GM18867 (cell line): ENCODE measurements at regions not wholly inside any gene's neighbourhood (a gene's known extent, or its start where the extent isn't known, plus 50 kb on each side); places are given as distances from the start of the nearest gene placed in this dataset.

Source experiments
- ATAC-seq: cut with Tn5 transposase; IDR thresholded peaks from one replicate; pipeline ENCODE4 v1.9.1; 2021; ENCODE audit warnings: mild to moderate bottlenecking, moderate library complexity; ENCODE audit not compliant: unreplicated experiment

DNA sequence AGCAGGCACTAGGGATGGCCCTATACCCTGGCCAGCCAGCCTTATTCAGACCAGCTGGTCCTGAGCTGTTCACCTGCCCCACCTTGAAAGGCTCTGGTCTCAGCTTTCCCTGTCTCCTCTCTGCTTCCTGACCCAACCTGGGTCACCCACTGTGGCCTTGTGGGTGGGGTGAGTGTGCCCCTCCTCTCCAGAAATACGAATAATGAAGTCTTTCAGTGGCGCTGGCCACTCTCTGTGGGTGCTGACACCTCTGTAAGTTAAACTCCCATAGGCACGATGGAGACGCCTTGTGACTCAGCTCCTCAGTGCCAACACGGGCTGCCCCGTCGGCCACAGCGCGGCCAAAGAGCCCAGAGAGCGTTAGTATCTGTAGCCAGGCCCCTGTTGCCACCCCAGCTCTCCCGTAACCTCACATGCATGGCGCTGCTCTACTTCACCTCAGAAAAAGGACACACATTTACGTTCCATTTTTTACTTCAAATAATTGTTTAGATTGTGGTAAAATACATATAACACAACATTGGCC is 74.6 kb upstream of the SEPTIN5 start:
- no peak for ATAC-seq

- no peak for ATAC-seq
Observed at GRCh38 chr22:19640306-19640705, 74.0 kb upstream of the SEPTIN5 start.

DNA sequence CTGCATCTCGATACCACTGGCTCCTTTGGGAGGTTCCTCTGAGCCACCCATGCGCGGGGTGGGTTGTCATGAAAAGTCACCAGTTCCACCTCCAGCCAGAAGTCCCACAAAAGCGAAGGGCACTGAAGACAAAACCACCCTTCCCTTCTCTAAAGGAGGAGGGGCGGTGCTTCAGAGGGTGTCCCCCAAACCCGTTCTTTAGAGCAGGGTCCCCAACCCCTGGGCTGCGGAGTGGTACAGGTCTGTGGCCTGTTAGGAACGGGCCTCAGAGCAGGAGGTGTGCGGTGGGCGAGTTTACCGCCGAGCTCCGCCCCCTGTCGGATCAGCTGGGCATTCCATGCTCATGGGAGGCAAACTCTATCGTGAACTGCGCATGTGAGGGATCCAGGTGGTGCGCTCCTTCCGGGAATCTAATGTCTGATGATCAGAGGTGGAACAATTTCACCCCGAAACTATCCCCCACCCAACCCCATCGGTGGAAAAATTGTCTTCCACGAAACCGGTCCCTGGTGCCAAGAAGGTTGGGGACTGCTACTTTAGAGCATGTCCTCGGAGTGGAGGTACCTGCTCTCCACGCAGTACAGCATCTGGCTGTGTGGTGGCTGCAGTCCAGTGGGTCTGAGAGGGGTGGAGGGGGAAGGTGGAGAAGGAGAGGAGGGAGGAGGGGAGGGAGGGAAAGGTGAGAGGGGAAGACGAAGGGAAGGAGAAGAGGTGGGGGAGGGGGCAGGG is 72.9 kb upstream of the SEPTIN5 start:
- no peak for ATAC-seq

DNA sequence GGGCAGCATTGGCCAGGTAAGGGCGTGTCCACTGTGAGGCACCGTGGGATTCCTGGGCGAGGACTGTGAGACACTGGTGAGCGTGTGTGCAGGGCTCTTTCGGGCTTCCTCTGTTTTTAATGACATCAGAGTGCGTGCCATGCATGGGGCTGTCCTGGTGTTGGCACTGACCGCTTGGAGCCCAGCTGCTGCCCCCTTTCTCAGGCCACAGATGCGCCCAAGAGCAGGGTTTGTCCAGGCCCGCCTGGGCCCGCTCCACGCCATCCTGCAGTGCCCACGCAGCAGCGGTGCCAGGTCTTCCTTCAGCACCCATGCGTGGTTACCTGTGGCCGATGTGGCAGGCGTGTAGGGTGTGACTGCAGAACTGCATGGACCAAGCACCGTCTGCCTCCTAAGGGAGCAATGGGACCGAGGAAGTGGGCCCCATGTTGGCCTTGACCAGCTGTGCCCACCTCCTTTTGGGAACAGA is 72.3 kb upstream of the SEPTIN5 start:
- ATAC-seq: no peak

DNA sequence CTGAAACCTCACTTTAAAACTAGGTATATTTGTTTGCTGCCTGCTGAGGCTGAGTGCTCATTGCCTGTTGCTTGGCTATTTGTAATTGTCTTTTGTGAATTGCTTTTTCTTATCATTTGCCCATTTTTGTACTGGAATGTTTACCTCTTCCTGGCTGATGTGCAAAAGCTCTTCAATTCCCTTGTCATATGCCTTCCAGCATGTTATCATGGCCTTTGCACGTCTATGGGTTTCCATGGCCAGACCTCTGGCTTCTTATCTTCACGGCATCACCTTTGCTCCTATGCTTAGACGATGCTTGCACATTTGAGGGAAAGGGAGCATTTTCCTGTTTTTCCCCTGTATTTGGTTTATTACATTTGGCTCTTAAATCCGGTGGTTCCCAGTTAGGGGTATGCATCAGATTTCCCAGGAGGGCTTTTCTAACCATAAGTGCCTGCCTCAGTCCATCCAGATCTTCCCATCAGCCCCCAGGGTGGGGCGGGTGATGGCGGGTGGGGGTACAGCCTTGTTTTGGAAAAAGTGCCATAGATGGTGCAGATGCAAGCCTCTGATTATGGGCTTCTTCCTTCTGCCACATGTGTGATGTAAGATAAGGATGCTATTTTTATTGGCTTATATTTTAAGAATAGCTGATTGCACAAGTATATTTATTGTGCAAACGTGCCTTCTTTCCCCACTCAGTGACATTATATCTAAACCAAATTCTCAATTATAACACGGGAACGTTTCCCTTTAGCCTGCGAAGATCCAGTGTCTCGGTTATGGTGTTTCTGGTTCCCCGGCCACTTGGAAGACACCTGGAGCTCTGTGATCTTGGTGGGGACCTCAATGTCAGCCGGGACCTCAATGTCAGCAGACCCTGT is 70.6 kb upstream of the SEPTIN5 start:
- no peak for ATAC-seq

DNA sequence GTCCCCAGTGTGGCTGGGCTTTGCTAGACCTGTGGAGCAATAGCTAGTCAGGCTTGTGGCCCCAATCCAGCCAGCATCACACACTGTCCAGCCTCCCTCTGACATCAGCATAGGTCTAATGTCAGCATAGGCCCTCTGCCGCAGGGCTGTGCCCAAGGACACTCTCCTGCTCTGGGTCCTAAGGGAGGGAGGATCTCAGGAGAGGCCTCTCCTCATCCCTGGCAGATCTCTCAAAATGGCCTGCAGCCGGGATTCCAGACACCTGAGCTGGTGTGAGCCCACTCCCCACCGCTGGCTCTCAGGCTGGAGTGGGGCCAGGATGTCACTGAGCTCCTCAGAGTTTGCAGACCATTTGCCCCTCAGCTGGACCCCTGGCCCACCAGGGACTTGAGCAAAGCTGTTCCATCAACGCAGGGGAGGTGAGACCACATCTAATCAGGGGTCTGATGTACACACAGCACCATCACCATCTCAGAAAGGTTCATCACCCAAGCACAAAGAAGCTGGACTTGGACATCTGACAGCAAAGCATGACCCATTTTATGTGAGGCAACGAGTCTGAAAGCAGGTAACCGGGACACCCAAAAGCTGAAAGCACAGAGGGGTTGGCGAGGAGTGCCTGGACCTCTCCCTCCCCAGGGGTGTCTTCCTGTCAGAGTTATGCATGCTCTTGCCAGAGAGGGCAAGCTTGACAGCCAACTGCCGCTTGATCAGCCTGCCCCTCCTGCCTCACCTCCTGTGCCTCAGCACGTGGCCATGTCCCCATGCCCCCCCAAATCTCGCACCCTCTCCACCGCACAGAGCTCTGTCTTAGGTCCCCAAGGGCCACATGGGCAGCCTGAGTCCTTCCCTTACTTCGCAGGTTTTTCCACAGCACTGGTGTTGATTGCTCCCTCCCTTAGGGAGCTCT is 69.7 kb upstream of the SEPTIN5 start:
- ATAC-seq: no peak

DNA sequence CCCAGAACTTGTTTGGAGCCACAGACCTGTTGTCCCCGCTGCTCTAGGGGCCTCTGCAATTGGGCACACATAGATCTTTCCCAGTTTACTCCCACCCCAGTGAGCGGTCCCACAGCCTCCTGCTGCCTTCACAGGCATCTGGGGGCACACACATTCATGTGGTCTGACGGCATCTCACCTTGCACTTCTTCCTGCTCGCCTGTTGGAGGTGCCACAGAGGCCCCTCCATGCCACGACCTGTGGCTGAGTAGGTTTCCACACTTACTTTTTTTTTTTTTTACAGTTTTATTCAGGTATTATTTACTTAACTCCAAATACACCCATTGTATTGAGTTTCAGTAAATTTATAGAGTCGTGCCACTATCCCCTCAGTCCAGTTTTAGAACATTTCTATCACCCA is 68.9 kb upstream of the SEPTIN5 start:
- no peak for ATAC-seq

DNA sequence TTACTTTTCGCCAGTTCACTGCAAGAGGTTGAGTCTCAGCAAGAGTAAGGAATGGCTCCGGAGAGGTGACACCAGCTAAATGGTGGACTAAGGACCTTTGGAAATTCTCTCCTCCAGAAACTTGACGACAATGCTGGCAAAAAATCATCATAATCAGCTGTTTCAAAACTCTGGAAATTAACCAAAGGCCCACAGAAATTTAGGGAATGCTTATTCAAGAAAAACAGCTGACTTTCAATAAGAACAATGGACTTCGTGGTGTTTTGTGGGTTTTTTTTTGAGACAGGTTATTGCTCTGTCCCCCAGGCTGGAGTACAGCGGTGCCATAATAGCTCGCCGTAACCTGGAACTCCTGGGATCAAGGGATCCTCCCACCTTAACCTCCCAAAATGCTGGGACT is 68.4 kb upstream of the SEPTIN5 start:
- no peak for ATAC-seq

- no peak for ATAC-seq
Observed at GRCh38 chr22:19646383-19646782, 67.9 kb upstream of the SEPTIN5 start.

DNA sequence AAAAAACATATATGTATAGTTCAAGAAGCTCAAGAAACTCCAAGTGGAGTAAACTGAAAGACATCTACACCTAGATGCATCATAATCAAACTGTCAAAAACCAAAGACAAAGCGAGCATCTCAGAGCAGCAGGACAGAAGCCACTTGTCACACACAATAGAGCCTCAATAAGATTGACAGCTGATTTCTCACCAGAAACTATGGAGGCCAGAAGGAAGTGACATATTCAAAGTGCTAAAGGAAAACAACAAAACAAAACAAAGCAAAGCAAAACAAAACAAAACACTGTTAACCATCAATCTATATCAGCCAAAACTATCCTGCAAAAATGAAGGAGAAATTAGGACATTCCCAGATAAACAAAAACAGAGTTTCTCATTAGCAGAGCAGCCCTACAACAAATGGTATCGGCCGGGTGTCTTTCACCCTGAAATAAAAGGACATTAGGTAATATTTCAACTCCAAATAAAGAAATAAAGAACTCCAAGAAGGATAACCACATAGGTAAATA is 65.8 kb upstream of the SEPTIN5 start:
- ATAC-seq: no peak

- no peak for ATAC-seq
Observed at GRCh38 chr22:19652316-19652715, 62.0 kb upstream of the SEPTIN5 start.

DNA sequence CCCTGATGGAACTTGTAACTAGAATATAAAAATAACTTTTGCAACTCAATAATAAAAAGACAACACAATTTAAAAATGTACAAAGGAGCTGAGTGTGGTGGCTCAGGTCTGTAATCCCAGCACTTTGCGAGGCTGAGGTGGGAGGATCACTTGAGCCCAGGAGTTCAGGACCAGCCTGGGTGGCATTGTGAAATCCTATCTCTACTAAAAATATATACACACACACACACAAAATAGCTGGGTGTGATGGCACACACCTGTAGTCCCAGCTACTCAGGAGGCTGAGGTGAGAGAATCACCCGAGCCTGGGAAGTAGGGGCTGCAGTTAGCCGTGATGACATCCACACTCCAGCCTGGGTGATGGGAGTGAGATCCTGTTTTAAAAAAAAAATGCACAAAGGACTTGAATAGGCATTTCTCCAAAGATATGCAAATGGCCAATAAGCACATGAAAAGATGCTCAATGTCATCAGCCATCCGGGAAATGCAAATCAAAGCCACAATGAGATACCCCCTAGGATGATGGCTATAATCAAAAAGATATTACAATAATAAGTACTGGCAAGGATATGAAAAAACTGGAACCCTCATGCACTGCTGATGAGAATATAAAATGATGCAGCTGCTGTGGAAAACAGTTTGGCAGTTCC is 59.8 kb upstream of the SEPTIN5 start:
- ATAC-seq: no peak

DNA sequence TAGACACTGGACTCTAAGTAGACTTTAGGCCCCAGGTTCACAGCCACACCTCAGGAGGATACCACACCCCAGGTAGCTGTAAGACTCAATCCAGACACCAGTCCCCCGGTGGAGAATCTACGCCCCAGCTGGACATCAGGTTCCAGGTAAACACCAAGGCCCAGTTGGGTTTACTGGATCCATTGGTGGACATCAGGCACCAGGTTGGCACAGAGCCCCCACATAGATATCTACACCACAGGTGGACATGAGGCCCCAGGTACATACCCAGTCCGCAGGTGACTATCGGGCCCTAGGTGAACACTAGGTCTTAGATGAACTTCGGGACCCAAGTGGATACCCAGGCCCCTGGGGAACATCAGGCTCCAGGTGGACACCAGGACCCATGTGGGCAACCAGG is 58.9 kb upstream of the SEPTIN5 start:
- no peak for ATAC-seq

DNA sequence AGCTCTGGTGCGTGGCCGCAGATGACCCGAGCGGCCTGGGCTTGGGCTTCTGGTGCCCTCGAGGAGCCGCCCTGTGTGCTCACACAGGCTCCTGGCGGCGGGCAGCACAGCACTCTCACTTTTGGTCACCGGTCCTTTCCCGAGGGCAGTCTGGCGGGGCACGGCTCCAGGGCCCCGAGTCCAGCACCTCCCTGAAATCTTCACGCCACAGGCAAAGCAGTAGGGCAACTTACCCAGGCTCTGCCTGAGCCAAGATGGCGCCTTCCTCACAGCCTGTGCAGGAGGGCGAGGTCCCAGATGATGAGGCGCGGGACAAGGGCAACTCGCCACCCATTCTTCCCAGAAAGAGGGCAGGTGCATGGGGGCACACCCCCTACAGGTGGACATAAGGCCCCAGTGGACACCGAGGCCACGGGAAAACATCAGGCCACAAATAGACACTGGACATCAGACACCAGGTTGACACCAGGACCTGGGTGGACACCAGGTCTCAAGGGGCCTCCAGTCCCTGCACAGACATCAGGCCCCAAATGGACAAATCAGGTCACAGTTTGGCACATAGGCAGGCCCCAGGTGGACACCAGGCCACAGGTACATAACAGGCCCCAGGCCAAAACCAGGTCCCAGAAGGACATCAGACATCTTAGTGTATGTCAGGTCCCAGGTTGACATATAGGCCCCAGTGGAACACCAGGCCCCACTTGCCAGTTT is 57.6 kb upstream of the SEPTIN5 start:
- ATAC-seq: no peak

DNA sequence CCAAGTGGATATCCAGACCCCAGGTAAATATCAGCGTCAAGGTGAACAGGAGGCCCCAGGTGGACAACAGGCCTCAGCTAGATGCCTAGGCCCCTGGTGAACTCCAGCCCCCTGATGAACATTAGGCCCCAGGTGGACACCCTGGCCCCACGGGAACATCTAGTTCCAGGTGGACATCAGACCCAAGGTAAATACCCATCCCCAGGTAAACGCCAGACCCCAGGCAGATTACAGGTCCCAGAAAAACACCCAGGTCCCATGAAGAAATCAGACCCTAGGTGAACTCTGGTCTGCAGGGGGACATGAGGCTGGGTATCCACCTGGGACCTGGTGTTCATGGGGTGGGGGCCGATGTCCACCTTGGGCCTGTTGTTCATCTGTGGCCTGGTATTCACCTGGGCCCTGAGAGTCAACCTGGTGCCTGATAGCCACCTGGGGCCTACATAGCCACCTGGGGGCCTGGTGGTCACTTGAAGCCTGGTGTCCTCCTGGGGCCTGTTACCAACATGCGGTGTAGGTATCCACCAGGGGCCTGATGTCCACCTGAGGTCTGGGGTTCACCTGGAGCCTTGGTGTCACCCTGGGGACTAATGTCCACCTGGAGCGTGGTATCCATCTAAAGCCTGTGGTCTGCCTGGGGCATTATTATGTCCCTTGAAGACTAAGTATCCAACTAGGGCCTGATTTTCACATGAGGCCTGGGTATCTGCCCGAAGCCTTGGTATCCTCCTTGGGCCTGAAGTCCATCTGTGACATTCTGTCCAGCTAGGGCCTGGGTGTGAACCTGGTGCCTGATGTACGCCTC is 56.8 kb upstream of the SEPTIN5 start:
- no peak for ATAC-seq

- no peak for ATAC-seq
Observed at GRCh38 chr22:19658057-19658966, 56.0 kb upstream of the SEPTIN5 start.

DNA sequence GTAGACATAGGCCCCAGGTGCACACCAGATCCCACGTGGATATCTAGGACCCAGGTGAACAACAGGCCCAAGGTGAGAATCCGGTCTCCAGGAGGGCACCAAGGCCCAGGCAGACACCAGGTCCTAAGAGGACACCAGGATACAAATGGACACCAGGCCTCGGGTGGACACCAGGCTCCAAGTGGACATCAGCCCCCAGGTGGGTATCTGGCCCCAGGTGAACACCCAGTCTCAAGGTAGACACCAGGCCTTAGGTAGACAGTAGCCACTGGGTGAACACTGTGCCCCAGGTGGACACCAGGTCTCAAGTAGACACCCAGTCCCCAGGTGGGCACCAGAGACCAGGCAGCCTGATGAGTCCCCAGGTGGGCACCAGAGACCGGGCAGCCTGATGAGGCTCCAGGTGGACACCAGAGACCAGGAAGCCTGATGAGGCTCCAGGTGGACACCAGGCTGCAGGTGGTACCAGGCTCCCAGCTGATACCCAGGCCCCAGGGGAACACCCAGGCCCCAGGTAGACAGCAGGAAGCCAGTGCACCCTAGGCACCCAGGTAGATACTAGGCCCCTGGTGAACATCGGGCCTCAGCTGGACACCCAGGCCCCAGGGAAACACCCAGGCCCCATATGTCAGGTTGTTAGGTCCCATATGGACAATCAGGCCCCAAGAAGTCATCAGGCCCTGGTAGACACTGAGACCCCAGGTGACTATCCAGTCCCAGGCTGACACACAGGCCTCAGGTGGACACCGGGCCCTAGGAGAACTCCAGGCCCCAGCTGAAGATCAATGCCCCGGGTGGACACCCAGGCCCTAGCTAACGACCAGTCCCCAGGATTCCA is 55.1 kb upstream of the SEPTIN5 start:
- ATAC-seq: no peak
